Body of pancreas (tissue), 4 donors: ENCODE measurements at regions not wholly inside any gene's neighbourhood (a gene's known extent, or its start where the extent isn't known, plus 50 kb on each side); places are given as distances from the start of the nearest gene placed in this dataset.

Experiments used
- POLR2A ChIP-seq, 3 donors: fragments of 450-650 bp; IDR thresholded peaks; one replicate each; pipeline ENCODE4 v1.6.1; 2016; ENCODE audit warnings: antibody characterized with exemption in 3 of 3, mild to moderate bottlenecking in 2 of 3
- TF ChIP-seq, protein P1 (sequence below), 7 experiments: fragments of 450-650 bp in 4 of 7; fragments of 200-600 bp in 3 of 7; sonication (generic) in 3 of 7; IDR thresholded peaks; one replicate each; pipeline ENCODE4 v1.5.1; 2016 to 2019; ENCODE audit warnings: antibody characterized with exemption in 7 of 7

DNA sequence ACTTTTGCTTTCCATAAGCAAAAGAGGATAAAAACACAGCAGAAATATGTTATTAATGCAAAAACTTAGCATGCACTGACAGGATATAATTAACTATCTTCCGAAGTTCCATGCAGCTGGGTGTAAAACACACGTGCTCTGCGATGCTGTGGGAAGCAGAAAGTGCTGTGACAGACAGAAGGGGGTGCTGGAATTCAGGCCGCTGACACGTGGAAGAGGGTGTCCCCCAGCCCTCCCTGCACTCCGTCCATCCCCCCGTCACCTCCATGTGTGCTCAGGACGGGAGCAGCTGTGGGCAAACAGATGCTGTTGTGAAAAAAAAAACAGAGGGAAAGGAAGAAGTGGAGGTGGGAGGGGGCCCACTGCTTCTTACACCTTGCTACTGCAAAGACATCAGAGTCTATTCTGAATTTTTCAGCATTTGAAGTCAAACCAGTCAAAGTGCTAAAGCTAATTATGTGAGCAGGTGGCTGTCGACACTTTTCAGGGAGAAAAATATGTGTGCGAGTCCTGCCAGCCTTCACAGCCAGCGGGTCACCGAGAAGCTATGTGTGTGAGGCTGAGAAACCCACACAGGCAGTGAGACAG lies 175.9 kb upstream of the AFDN start:
- TF ChIP-seq, protein P1, sequence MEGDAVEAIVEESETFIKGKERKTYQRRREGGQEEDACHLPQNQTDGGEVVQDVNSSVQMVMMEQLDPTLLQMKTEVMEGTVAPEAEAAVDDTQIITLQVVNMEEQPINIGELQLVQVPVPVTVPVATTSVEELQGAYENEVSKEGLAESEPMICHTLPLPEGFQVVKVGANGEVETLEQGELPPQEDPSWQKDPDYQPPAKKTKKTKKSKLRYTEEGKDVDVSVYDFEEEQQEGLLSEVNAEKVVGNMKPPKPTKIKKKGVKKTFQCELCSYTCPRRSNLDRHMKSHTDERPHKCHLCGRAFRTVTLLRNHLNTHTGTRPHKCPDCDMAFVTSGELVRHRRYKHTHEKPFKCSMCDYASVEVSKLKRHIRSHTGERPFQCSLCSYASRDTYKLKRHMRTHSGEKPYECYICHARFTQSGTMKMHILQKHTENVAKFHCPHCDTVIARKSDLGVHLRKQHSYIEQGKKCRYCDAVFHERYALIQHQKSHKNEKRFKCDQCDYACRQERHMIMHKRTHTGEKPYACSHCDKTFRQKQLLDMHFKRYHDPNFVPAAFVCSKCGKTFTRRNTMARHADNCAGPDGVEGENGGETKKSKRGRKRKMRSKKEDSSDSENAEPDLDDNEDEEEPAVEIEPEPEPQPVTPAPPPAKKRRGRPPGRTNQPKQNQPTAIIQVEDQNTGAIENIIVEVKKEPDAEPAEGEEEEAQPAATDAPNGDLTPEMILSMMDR (IDR thresholded peaks at IDR 0.05) = no peak
- no peak for TF ChIP-seq POLR2A (IDR thresholded peaks at IDR 0.05)
